ENCODE measurements at regions not wholly inside any gene's neighbourhood (a gene's known extent, or its start where the extent isn't known, plus 50 kb on each side); places are given as distances from the start of the nearest gene placed in this dataset.

DNA sequence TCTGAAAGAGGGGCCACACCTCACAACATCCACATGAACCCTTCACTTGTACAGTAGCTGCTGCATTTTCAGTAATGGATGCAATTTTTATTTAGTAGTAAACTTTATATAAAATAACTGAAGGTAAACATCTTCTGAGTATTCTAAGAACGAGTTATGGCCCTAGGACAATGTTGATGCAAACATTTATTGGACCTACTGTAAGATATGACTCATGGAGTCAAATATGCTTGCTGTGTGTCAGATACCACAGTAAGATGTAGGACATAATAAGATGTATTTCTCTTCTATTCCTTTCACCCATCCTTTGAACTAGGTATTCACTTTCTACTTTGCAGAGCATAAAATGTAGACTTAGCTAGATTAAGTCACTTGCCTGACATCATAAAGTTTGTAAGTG is 87.6 kb downstream of the TEX13C start:
- in situ Hi-C loops (cut with HindIII; ENCODE audit: extremely low pct_ligation_motif_present, low pct_unique_long_range_greater_than_20kb) = no loop called here
- CTCF ChIA-PET (ENCODE audit: low intra/inter-chr PET ratio, low total read pairs) = no interaction called here
- ATAC-seq = no peak

More for the DNA sequence above, 87.6 kb downstream of the TEX13C start:
- no peaks in the 10 kb centered on the region for H3K27me3 ChIP-seq (ENCODE audit: control insufficient read depth in 1 of 2, insufficient read depth in 2 of 2, low read length in 2 of 2)
- BruUV-seq (replicated peaks) = no TSS peak
- no peak overlapping the region for H3K9ac ChIP-seq (ENCODE audit: insufficient read depth, low read depth, low read length)
- no peaks in the 10 kb centered on the region for H3K79me2 ChIP-seq (ENCODE audit: insufficient read depth, low read length)
- H3K4me2 ChIP-seq (ENCODE audit: low read depth, low read length) = no peak overlapping the region
- no peak overlapping the region for H3K4me3 ChIP-seq (replicated peaks in 1 of 3; ENCODE audit: insufficient read depth in 1 of 3, low read depth in 2 of 3, low read length in 3 of 3)
- no peaks in the 10 kb centered on the region for H4K20me1 ChIP-seq (ENCODE audit: insufficient read depth, low read length)
- FAIRE-seq = no peak
- H2AFZ ChIP-seq (ENCODE audit: low read length) = no peak overlapping the region
- POLR2A ChIA-PET = no interaction called here
- H3K27ac ChIP-seq (ENCODE audit: extremely low read length, insufficient read depth, low read length) = no peak overlapping the region
- intact Hi-C loops (cut with micrococcal nuclease; ENCODE audit: unreplicated experiment) = no loop called here
- H3K36me3 ChIP-seq (replicated peaks in 1 of 2; ENCODE audit: control insufficient read depth in 1 of 2, insufficient read depth in 2 of 2, low read length in 2 of 2) = no peaks in the 10 kb centered on the region
- no peak for DNase-seq (ENCODE audit: low spot score)
- TF ChIP-seq NR0B2 (CRISPR knock-in tag; IDR thresholded peaks at IDR 0.05) (no peak), HOXA3 (CRISPR knock-in tag; IDR thresholded peaks at IDR 0.05) (no peak), ZNF879 (CRISPR knock-in tag; IDR thresholded peaks at IDR 0.05) (no peak), ZFX (CRISPR knock-in tag; IDR thresholded peaks at IDR 0.05; ENCODE audit: low read depth) (no peak), SRF (IDR thresholded peaks at IDR 0.05; ENCODE audit: low read depth, low read length) (no peak), ZNF280B (CRISPR knock-in tag; IDR thresholded peaks at IDR 0.05; ENCODE audit: borderline replicate concordance) (no peak), ZNF496 (CRISPR knock-in tag; IDR thresholded peaks at IDR 0.05; ENCODE audit: insufficient replicate concordance) (no peak), ZBTB1 (CRISPR knock-in tag; IDR thresholded peaks at IDR 0.05; ENCODE audit: borderline replicate concordance) (no peak), DNMT1 (CRISPR knock-in tag; IDR thresholded peaks at IDR 0.05) (no peak), ZBTB42 (CRISPR knock-in tag; IDR thresholded peaks at IDR 0.05) (no peak), TFDP2 (CRISPR knock-in tag; IDR thresholded peaks at IDR 0.05) (no peak), RXRB (CRISPR knock-in tag; IDR thresholded peaks at IDR 0.05; ENCODE audit: borderline replicate concordance) (no peak), ZNF143 (CRISPR knock-in tag; IDR thresholded peaks at IDR 0.05) (no peak), ZBTB8A (CRISPR knock-in tag; IDR thresholded peaks at IDR 0.05; ENCODE audit: borderline replicate concordance, low read depth) (no peak), ZNF629 (CRISPR knock-in tag; conservative IDR thresholded peaks at IDR 0.05) (no peak), PHF5A (CRISPR knock-in tag; IDR thresholded peaks at IDR 0.05; ENCODE audit: low read depth, unreplicated experiment) (no peak)
- H3K9me3 ChIP-seq (ENCODE audit: low read length) = no peaks in the 10 kb centered on the region; the same call in 1 of the 2 replicates
- no peaks in the 10 kb centered on the region for H3K4me1 ChIP-seq (ENCODE audit: insufficient read depth, low read length)
- 0% methylated on average over 1 of the region's 1 CpG for WGBS (ENCODE audit: low lambda C conversion rate)
